ENCODE measurements at regions not wholly inside any gene's neighbourhood (a gene's known extent, or its start where the extent isn't known, plus 50 kb on each side); places are given as distances from the start of the nearest gene placed in this dataset.
A peak's percentile ranks its signal among the peaks of the same experiment; 100 is the strongest.
"Not testable (repeated sequence)": the region's sequence is repeated elsewhere in the genome, so short reads cannot be mapped to it uniquely, and the experiment has no call there.

- Histone ChIP-seq H3K9ac (ENCODE audit: low read length) (no peak overlapping the region), H3K23ac (ENCODE audit: low read length) (no peak overlapping the region), H3K27me3 (ENCODE audit: insufficient read depth, low read length, poor library complexity) (no peaks in the 10 kb centered on the region), H3K4ac (ENCODE audit: low read depth, low read length) (no peak overlapping the region), H3K79me2 (ENCODE audit: control insufficient read depth, insufficient read depth, low read length) (no peaks in the 10 kb centered on the region), H2BK15ac (replicated peaks; ENCODE audit: low read depth) (no peak overlapping the region), H3K36me3 (ENCODE audit: control insufficient read depth, insufficient read depth, low read length) (no peaks in the 10 kb centered on the region), H3K27ac (ENCODE audit: low read depth, low read length) (no peak overlapping the region), H2BK5ac (ENCODE audit: low read length) (no peak overlapping the region), H3K4me2 (ENCODE audit: low read length) (no peak overlapping the region), H3K18ac (ENCODE audit: low read length) (no peak overlapping the region), H3K4me1 (ENCODE audit: control insufficient read depth, low read depth, low read length) (no peaks in the 10 kb centered on the region), H2BK120ac (ENCODE audit: low read depth, low read length) (no peak overlapping the region), H3K79me1 (ENCODE audit: low read length) (no peaks in the 10 kb centered on the region), H2AK5ac (ENCODE audit: low read length) (no peak overlapping the region), H3K4me3 (ENCODE audit: low read length) (no peak overlapping the region), H4K5ac (ENCODE audit: low read length) (no peak overlapping the region), H4K8ac (ENCODE audit: low read depth, low read length) (no peak overlapping the region), H3K56ac (ENCODE audit: low read length) (no peak overlapping the region)
- WGBS (ENCODE audit: extremely low coverage, insufficient coverage, low lambda C conversion rate): no CpG with 5 or more reads among the region's 4 CpGs
- DNase-seq: peak; percentile 19
Observed at GRCh38 chr2:137910641-137911040, 53.6 kb upstream of the HNMT start.

GRCh38 chr2:137912371-137912770 is 51.9 kb upstream of the HNMT start:
- no peak overlapping the region for H3K23ac ChIP-seq (ENCODE audit: low read length)
- H3K79me2 ChIP-seq (ENCODE audit: control insufficient read depth, insufficient read depth, low read length): no peaks in the 10 kb centered on the region
- no peak overlapping the region for H3K9ac ChIP-seq (ENCODE audit: low read length)
- no peaks in the 10 kb centered on the region for H3K27me3 ChIP-seq (ENCODE audit: insufficient read depth, low read length, poor library complexity)
- no peak overlapping the region for H2AK5ac ChIP-seq (ENCODE audit: low read length)
- no peak overlapping the region for H2BK5ac ChIP-seq (ENCODE audit: low read length)
- no peak overlapping the region for H3K4me3 ChIP-seq (ENCODE audit: low read length)
- H4K5ac ChIP-seq (ENCODE audit: low read length): no peak overlapping the region
- WGBS (ENCODE audit: extremely low coverage, insufficient coverage, low lambda C conversion rate): no CpG with 5 or more reads among the region's 2 CpGs
- no peak overlapping the region for H3K27ac ChIP-seq (ENCODE audit: low read depth, low read length)
- no peaks in the 10 kb centered on the region for H3K36me3 ChIP-seq (ENCODE audit: control insufficient read depth, insufficient read depth, low read length)
- no peaks in the 10 kb centered on the region for H3K4me1 ChIP-seq (ENCODE audit: control insufficient read depth, low read depth, low read length)
- no peak overlapping the region for H3K4me2 ChIP-seq (ENCODE audit: low read length)
- no peak for DNase-seq
- no peak overlapping the region for H3K18ac ChIP-seq (ENCODE audit: low read length)
- no peak overlapping the region for H2BK15ac ChIP-seq (replicated peaks; ENCODE audit: low read depth)
- H3K79me1 ChIP-seq (ENCODE audit: low read length): no peaks in the 10 kb centered on the region
- H3K4ac ChIP-seq (ENCODE audit: low read depth, low read length): no peak overlapping the region
- no peak overlapping the region for H2BK120ac ChIP-seq (ENCODE audit: low read depth, low read length)
- H3K56ac ChIP-seq (ENCODE audit: low read length): no peak overlapping the region
- no peak overlapping the region for H4K8ac ChIP-seq (ENCODE audit: low read depth, low read length)

GRCh38 chr2:137913169-137913568 is 51.1 kb upstream of the HNMT start:
- Histone ChIP-seq H3K23ac (ENCODE audit: low read length) (no peak overlapping the region), H2BK15ac (replicated peaks; ENCODE audit: low read depth) (no peak overlapping the region), H3K4me3 (ENCODE audit: low read length) (no peak overlapping the region), H3K79me1 (ENCODE audit: low read length) (no peaks in the 10 kb centered on the region), H4K5ac (ENCODE audit: low read length) (no peak overlapping the region), H3K56ac (ENCODE audit: low read length) (no peak overlapping the region), H3K4me1 (ENCODE audit: control insufficient read depth, low read depth, low read length) (no peaks in the 10 kb centered on the region), H3K4ac (ENCODE audit: low read depth, low read length) (no peak overlapping the region), H3K79me2 (ENCODE audit: control insufficient read depth, insufficient read depth, low read length) (no peaks in the 10 kb centered on the region), H2BK5ac (ENCODE audit: low read length) (no peak overlapping the region), H2AK5ac (ENCODE audit: low read length) (no peak overlapping the region), H2BK120ac (ENCODE audit: low read depth, low read length) (no peak overlapping the region), H3K9ac (ENCODE audit: low read length) (no peak overlapping the region), H4K8ac (ENCODE audit: low read depth, low read length) (no peak overlapping the region), H3K4me2 (ENCODE audit: low read length) (no peak overlapping the region), H3K36me3 (ENCODE audit: control insufficient read depth, insufficient read depth, low read length) (no peaks in the 10 kb centered on the region), H3K27me3 (ENCODE audit: insufficient read depth, low read length, poor library complexity) (no peaks in the 10 kb centered on the region), H3K18ac (ENCODE audit: low read length) (no peak overlapping the region), H3K27ac (ENCODE audit: low read depth, low read length) (no peak overlapping the region)
- no CpG with 5 or more reads among the region's 4 CpGs for WGBS (ENCODE audit: extremely low coverage, insufficient coverage, low lambda C conversion rate)
- DNase-seq: no peak

GRCh38 chr2:137913648-137914047 is 50.6 kb upstream of the HNMT start:
- not testable (repeated sequence) for H3K4me3 ChIP-seq (ENCODE audit: low read length); H3K36me3 ChIP-seq (ENCODE audit: control insufficient read depth, insufficient read depth, low read length); H3K27me3 ChIP-seq (ENCODE audit: insufficient read depth, low read length, poor library complexity); H3K4me1 ChIP-seq (ENCODE audit: control insufficient read depth, low read depth, low read length); H3K23ac ChIP-seq (ENCODE audit: low read length); H2BK15ac ChIP-seq (replicated peaks; ENCODE audit: low read depth); H3K9ac ChIP-seq (ENCODE audit: low read length); H3K56ac ChIP-seq (ENCODE audit: low read length); H3K18ac ChIP-seq (ENCODE audit: low read length); H3K27ac ChIP-seq (ENCODE audit: low read depth, low read length); H3K4me2 ChIP-seq (ENCODE audit: low read length); H3K79me1 ChIP-seq (ENCODE audit: low read length); H2BK120ac ChIP-seq (ENCODE audit: low read depth, low read length); H3K79me2 ChIP-seq (ENCODE audit: control insufficient read depth, insufficient read depth, low read length); DNase-seq; H2AK5ac ChIP-seq (ENCODE audit: low read length); H4K8ac ChIP-seq (ENCODE audit: low read depth, low read length); H3K4ac ChIP-seq (ENCODE audit: low read depth, low read length); H2BK5ac ChIP-seq (ENCODE audit: low read length); H4K5ac ChIP-seq (ENCODE audit: low read length)
- WGBS (ENCODE audit: extremely low coverage, insufficient coverage, low lambda C conversion rate): no CpG with 5 or more reads among the region's 2 CpGs

Measured in mesendoderm (in vitro differentiated cells).